Esophagus squamous epithelium (tissue), 5 donors: ENCODE measurements at regions not wholly inside any gene's neighbourhood (a gene's known extent, or its start where the extent isn't known, plus 50 kb on each side); places are given as distances from the start of the nearest gene placed in this dataset.

Experiments used
- DNase-seq: peaks from one replicate; lab custom pipeline; 2025; lab: John Stamatoyannopoulos, UW
- H3K27ac ChIP-seq, 4 donors: fragments of 200-600 bp; sonication (generic); one replicate each; pipeline ENCODE4 v1.5.1; 2016 to 2019; ENCODE audit warnings: mild to moderate bottlenecking in 1 of 4
- H3K27me3 ChIP-seq, 4 donors: fragments of 200-600 bp; sonication (generic); 1 replicate in 3 of 4; 2 replicates in 1 of 4; pipeline versions ENCODE4 v1.5.1 to v1.6.0; 2017 to 2021; ENCODE audit warnings: antibody characterized with exemption in 1 of 4
- H3K36me3 ChIP-seq, 3 donors: fragments of 200-600 bp; sonication (generic); one replicate each; pipeline ENCODE4 v1.5.1; 2016 to 2019
- H3K4me1 ChIP-seq, 3 donors: fragments of 200-600 bp; sonication (generic); one replicate each; pipeline ENCODE4 v1.5.1; 2017 to 2019
- H3K4me3 ChIP-seq, 4 donors: fragments of 200-600 bp; sonication (generic); 1 replicate in 3 of 4; 2 replicates in 1 of 4; pipeline ENCODE4 v1.5.1; 2016 to 2019; ENCODE audit warnings: mild to moderate bottlenecking in 2 of 4, moderate library complexity in 1 of 4
- H3K9me3 ChIP-seq, 3 donors: fragments of 200-600 bp; sonication (generic); one replicate each; pipeline ENCODE4 v1.5.1; 2016 to 2019
- CTCF ChIP-seq, 6 experiments: fragments of 450-650 bp in 4 of 6; fragments of 200-600 bp in 2 of 6; sonication (generic) in 2 of 6; IDR thresholded peaks; one replicate each; pipeline ENCODE4 v1.5.1; 2016 to 2019; ENCODE audit warnings: antibody characterized with exemption in 6 of 6, mild to moderate bottlenecking in 4 of 6, moderate library complexity in 4 of 6
- POLR2A ChIP-seq, 4 donors: fragments of 450-650 bp; IDR thresholded peaks; one replicate each; pipeline ENCODE4 v1.6.1; 2017; ENCODE audit warnings: antibody characterized with exemption in 4 of 4, mild to moderate bottlenecking in 4 of 4, moderate library complexity in 3 of 4
- WGBS, 2 donors: methylation state at CpG; one replicate each; pipeline ENCODE4 v1.1.5; 2018; 5-methylcytosine and 5-hydroxymethylcytosine counted together
- intact Hi-C: fragments of 100-400 bp; cut with DNase I; formaldehyde crosslinking; loops from one replicate; pipeline ENCODE4 v1.15.0; 2022
- donor health status: DM: yes; HTN: yes; CAD: no.

GRCh38 chr3:70880421-70880820, 568.0 kb upstream of the MDFIC2 start:
- TF ChIP-seq CTCF (IDR thresholded peaks at IDR 0.05), result no peak
- TF ChIP-seq POLR2A (IDR thresholded peaks at IDR 0.05), result no peak
- H3K4me3 ChIP-seq, result no peak overlapping the region
- H3K36me3 ChIP-seq, result no peaks in the 10 kb centered on the region
- no peak overlapping the region for H3K27ac ChIP-seq
- H3K27me3 ChIP-seq, result no peaks in the 10 kb centered on the region
- 74 to 77% methylated on average over 2 of the region's 2 CpGs for WGBS, 2 donors
- H3K9me3 ChIP-seq, result no peaks in the 10 kb centered on the region
- H3K4me1 ChIP-seq, result no peaks in the 10 kb centered on the region
- DNase-seq, result no peak
- intact Hi-C loops, result no loop called here

GRCh38 chr3:70876154-70876553, 563.7 kb upstream of the MDFIC2 start:
- no peaks in the 10 kb centered on the region for H3K27me3 ChIP-seq
- no peak overlapping the region for H3K27ac ChIP-seq
- H3K9me3 ChIP-seq, result peaks cover 0 to 5% (median 3%) of the 10 kb centered on the region in 3 donors
- 82 to 83% methylated on average over 3 of the region's 3 CpGs for WGBS, 2 donors
- no peak overlapping the region for H3K4me3 ChIP-seq
- intact Hi-C loops, result no loop called here
- no peaks in the 10 kb centered on the region for H3K36me3 ChIP-seq
- H3K4me1 ChIP-seq, result no peaks in the 10 kb centered on the region
- no peak for DNase-seq
- TF ChIP-seq POLR2A (IDR thresholded peaks at IDR 0.05) (no peak), CTCF (IDR thresholded peaks at IDR 0.05) (no peak)

- intact Hi-C loops, result no loop called here
- H3K27ac ChIP-seq, result no peak overlapping the region
- H3K27me3 ChIP-seq, result no peaks in the 10 kb centered on the region
- H3K36me3 ChIP-seq, result no peaks in the 10 kb centered on the region
- DNase-seq, result no peak
- H3K4me1 ChIP-seq, result no peaks in the 10 kb centered on the region
- H3K4me3 ChIP-seq, result no peak overlapping the region
- TF ChIP-seq CTCF (IDR thresholded peaks at IDR 0.05) (no peak), POLR2A (IDR thresholded peaks at IDR 0.05) (no peak)
- WGBS, 2 donors, result 58 to 82% methylated on average over 3 of the region's 3 CpGs
- peaks cover 0 to 10% (median 4%) of the 10 kb centered on the region in 3 donors for H3K9me3 ChIP-seq
Measured at GRCh38 chr3:70874196-70874595, 561.8 kb upstream of the MDFIC2 start.

- no peak overlapping the region for H3K27ac ChIP-seq
- WGBS, 2 donors, result 79 to 93% methylated on average over 5 of the region's 5 CpGs
- intact Hi-C loops, result no loop called here
- H3K4me1 ChIP-seq, result no peaks in the 10 kb centered on the region
- DNase-seq, result no peak
- peaks cover 0 to 10% (median 4%) of the 10 kb centered on the region in 3 donors for H3K9me3 ChIP-seq
- H3K27me3 ChIP-seq, result no peaks in the 10 kb centered on the region
- H3K4me3 ChIP-seq, result no peak overlapping the region
- no peak for TF ChIP-seq CTCF (IDR thresholded peaks at IDR 0.05)
- TF ChIP-seq POLR2A (IDR thresholded peaks at IDR 0.05), result no peak
- H3K36me3 ChIP-seq, result no peaks in the 10 kb centered on the region
Measured at GRCh38 chr3:70873686-70874085, 561.2 kb upstream of the MDFIC2 start.

GRCh38 chr3:70871909-70872656, 559.6 kb upstream of the MDFIC2 start:
- Histone ChIP-seq H3K36me3 (no peaks in the 10 kb centered on the region), H3K9me3 (peaks cover 0 to 10% (median 4%) of the 10 kb centered on the region in 3 donors), H3K27ac (no peak overlapping the region), H3K4me1 (no peaks in the 10 kb centered on the region), H3K4me3 (no peak overlapping the region), H3K27me3 (no peaks in the 10 kb centered on the region)
- no peak for TF ChIP-seq POLR2A (IDR thresholded peaks at IDR 0.05)
- 84 to 86% methylated on average over 4 of the region's 4 CpGs for WGBS, 2 donors
- intact Hi-C loops, result no loop called here
- DNase-seq, result no peak
